ENCODE measurements at regions not wholly inside any gene's neighbourhood (a gene's known extent, or its start where the extent isn't known, plus 50 kb on each side); places are given as distances from the start of the nearest gene placed in this dataset.

- no peaks in the 10 kb centered on the region for H3K79me1 ChIP-seq (ENCODE audit: low read depth, low read length)
- no peak overlapping the region for H3K27ac ChIP-seq (replicated peaks; ENCODE audit: low read length)
- no peak overlapping the region for H2BK12ac ChIP-seq (ENCODE audit: low read length)
- H3K9ac ChIP-seq (ENCODE audit: low read depth, low read length, poor library complexity) = no peak overlapping the region
- H2AK5ac ChIP-seq (ENCODE audit: low read depth, low read length) = no peak overlapping the region
- no peak overlapping the region for H3K4ac ChIP-seq (ENCODE audit: low read length)
- no peak overlapping the region for H3K14ac ChIP-seq (ENCODE audit: low read length)
- H3K9me3 ChIP-seq (replicated peaks in 1 of 2; ENCODE audit: control insufficient read depth in 2 of 2, insufficient read depth in 1 of 2, low read depth in 1 of 2, low read length in 2 of 2) = no peaks in the 10 kb centered on the region
- H3K27me3 ChIP-seq (ENCODE audit: control insufficient read depth in 3 of 3, insufficient read depth in 3 of 3, low read depth in 1 of 3, low read length in 3 of 3) = no peaks in the 10 kb centered on the region
- no CpG with 5 or more reads among the region's 1 CpG for WGBS, 2 donors (ENCODE audit: extremely low coverage in 2 of 2, insufficient read length in 2 of 2, insufficient replicate concordance in 1 of 2)
- no peak overlapping the region for H3K4me2 ChIP-seq (ENCODE audit: insufficient read depth, low read length, poor library complexity, severe bottlenecking)
- H3K18ac ChIP-seq (ENCODE audit: low read length) = no peak overlapping the region
- no peak overlapping the region for H3K4me3 ChIP-seq (ENCODE audit: low read length in 2 of 2)
- H4K91ac ChIP-seq (ENCODE audit: low read depth, low read length, poor library complexity) = no peak overlapping the region
- H2BK5ac ChIP-seq (ENCODE audit: low read length) = no peak overlapping the region
- H3K36me3 ChIP-seq (replicated peaks in 1 of 2; ENCODE audit: control insufficient read depth in 2 of 2, insufficient read depth in 2 of 2, low read length in 2 of 2) = no peaks in the 10 kb centered on the region
- no peak overlapping the region for H4K8ac ChIP-seq (ENCODE audit: low read depth, low read length)
- H2BK15ac ChIP-seq (ENCODE audit: low read length) = no peak overlapping the region
- no peak for DNase-seq (ENCODE audit: low spot score)
- H3K4me1 ChIP-seq (ENCODE audit: control insufficient read depth in 2 of 2, insufficient read depth in 1 of 2, low read depth in 1 of 2, low read length in 2 of 2) = no peaks in the 10 kb centered on the region
- no peak overlapping the region for H3K23ac ChIP-seq (ENCODE audit: low read depth, low read length, poor library complexity)
- no peak overlapping the region for H2BK120ac ChIP-seq (ENCODE audit: low read depth, low read length)
- no peak overlapping the region for H2AFZ ChIP-seq (ENCODE audit: low read length)
Measured at GRCh38 chr2:41026613-41027012, 574.7 kb upstream of the SLC8A1 start.

GRCh38 chr2:41027095-41027494 lies 575.2 kb upstream of the SLC8A1 start:
- no peaks in the 10 kb centered on the region for H3K79me1 ChIP-seq (ENCODE audit: low read depth, low read length)

GRCh38 chr2:41031282-41031681 lies 579.4 kb upstream of the SLC8A1 start:
- Histone ChIP-seq H3K36me3 (replicated peaks in 1 of 2; ENCODE audit: control insufficient read depth in 2 of 2, insufficient read depth in 2 of 2, low read length in 2 of 2) (no peaks in the 10 kb centered on the region), H3K4me2 (ENCODE audit: insufficient read depth, low read length, poor library complexity, severe bottlenecking) (no peak overlapping the region), H3K9me3 (replicated peaks in 1 of 2; ENCODE audit: control insufficient read depth in 2 of 2, insufficient read depth in 1 of 2, low read depth in 1 of 2, low read length in 2 of 2) (no peaks in the 10 kb centered on the region), H2BK12ac (ENCODE audit: low read length) (no peak overlapping the region), H2AFZ (ENCODE audit: low read length) (no peak overlapping the region), H3K18ac (ENCODE audit: low read length) (no peak overlapping the region), H2BK120ac (ENCODE audit: low read depth, low read length) (no peak overlapping the region), H3K79me1 (ENCODE audit: low read depth, low read length) (no peaks in the 10 kb centered on the region), H3K9ac (ENCODE audit: low read depth, low read length, poor library complexity) (no peak overlapping the region), H4K8ac (ENCODE audit: low read depth, low read length) (no peak overlapping the region), H2BK5ac (ENCODE audit: low read length) (no peak overlapping the region), H3K27me3 (ENCODE audit: control insufficient read depth in 3 of 3, insufficient read depth in 3 of 3, low read depth in 1 of 3, low read length in 3 of 3) (no peaks in the 10 kb centered on the region), H2BK15ac (ENCODE audit: low read length) (no peak overlapping the region), H3K27ac (replicated peaks; ENCODE audit: low read length) (no peak overlapping the region), H3K4me1 (ENCODE audit: control insufficient read depth in 2 of 2, insufficient read depth in 1 of 2, low read depth in 1 of 2, low read length in 2 of 2) (peaks cover 0 to 2% of the 10 kb centered on the region in 2 donors), H3K4ac (ENCODE audit: low read length) (no peak overlapping the region), H3K4me3 (ENCODE audit: low read length in 2 of 2) (no peak overlapping the region), H4K91ac (ENCODE audit: low read depth, low read length, poor library complexity) (no peak overlapping the region), H3K23ac (ENCODE audit: low read depth, low read length, poor library complexity) (no peak overlapping the region), H2AK5ac (ENCODE audit: low read depth, low read length) (no peak overlapping the region), H3K14ac (ENCODE audit: low read length) (no peak overlapping the region)
- no peak for DNase-seq (ENCODE audit: low spot score)

More at GRCh38 chr2:41027095-41027494, 575.2 kb upstream of the SLC8A1 start:
- Histone ChIP-seq H3K14ac (ENCODE audit: low read length) (no peak overlapping the region), H3K4me3 (ENCODE audit: low read length in 2 of 2) (no peak overlapping the region), H2BK15ac (ENCODE audit: low read length) (no peak overlapping the region), H3K4ac (ENCODE audit: low read length) (no peak overlapping the region), H3K9me3 (replicated peaks in 1 of 2; ENCODE audit: control insufficient read depth in 2 of 2, insufficient read depth in 1 of 2, low read depth in 1 of 2, low read length in 2 of 2) (no peaks in the 10 kb centered on the region), H3K9ac (ENCODE audit: low read depth, low read length, poor library complexity) (no peak overlapping the region), H2AK5ac (ENCODE audit: low read depth, low read length) (no peak overlapping the region), H3K27me3 (ENCODE audit: control insufficient read depth in 3 of 3, insufficient read depth in 3 of 3, low read depth in 1 of 3, low read length in 3 of 3) (no peaks in the 10 kb centered on the region), H2AFZ (ENCODE audit: low read length) (no peak overlapping the region), H2BK120ac (ENCODE audit: low read depth, low read length) (no peak overlapping the region), H3K23ac (ENCODE audit: low read depth, low read length, poor library complexity) (no peak overlapping the region), H3K36me3 (replicated peaks in 1 of 2; ENCODE audit: control insufficient read depth in 2 of 2, insufficient read depth in 2 of 2, low read length in 2 of 2) (no peaks in the 10 kb centered on the region), H3K18ac (ENCODE audit: low read length) (no peak overlapping the region), H3K27ac (replicated peaks; ENCODE audit: low read length) (no peak overlapping the region), H3K4me2 (ENCODE audit: insufficient read depth, low read length, poor library complexity, severe bottlenecking) (no peak overlapping the region), H3K4me1 (ENCODE audit: control insufficient read depth in 2 of 2, insufficient read depth in 1 of 2, low read depth in 1 of 2, low read length in 2 of 2) (no peaks in the 10 kb centered on the region), H4K8ac (ENCODE audit: low read depth, low read length) (no peak overlapping the region), H2BK12ac (ENCODE audit: low read length) (no peak overlapping the region), H2BK5ac (ENCODE audit: low read length) (no peak overlapping the region), H4K91ac (ENCODE audit: low read depth, low read length, poor library complexity) (no peak overlapping the region)
- no peak for DNase-seq (ENCODE audit: low spot score)
- no CpG with 5 or more reads among the region's 3 CpGs for WGBS, 2 donors (ENCODE audit: extremely low coverage in 2 of 2, insufficient read length in 2 of 2, insufficient replicate concordance in 1 of 2)

GRCh38 chr2:41032715-41033114 lies 580.8 kb upstream of the SLC8A1 start:
- WGBS, 2 donors (ENCODE audit: extremely low coverage in 2 of 2, insufficient read length in 2 of 2, insufficient replicate concordance in 1 of 2) = no CpG with 5 or more reads among the region's 4 CpGs
- H2BK15ac ChIP-seq (ENCODE audit: low read length) = no peak overlapping the region
- H2AK5ac ChIP-seq (ENCODE audit: low read depth, low read length) = no peak overlapping the region
- no peak overlapping the region for H3K14ac ChIP-seq (ENCODE audit: low read length)
- no peaks in the 10 kb centered on the region for H3K9me3 ChIP-seq (replicated peaks in 1 of 2; ENCODE audit: control insufficient read depth in 2 of 2, insufficient read depth in 1 of 2, low read depth in 1 of 2, low read length in 2 of 2)
- no peak overlapping the region for H4K91ac ChIP-seq (ENCODE audit: low read depth, low read length, poor library complexity)
- H2BK120ac ChIP-seq (ENCODE audit: low read depth, low read length) = no peak overlapping the region
- H3K23ac ChIP-seq (ENCODE audit: low read depth, low read length, poor library complexity) = no peak overlapping the region
- no peak for DNase-seq (ENCODE audit: low spot score)
- H3K4me3 ChIP-seq (ENCODE audit: low read length in 2 of 2) = no peak overlapping the region
- H4K8ac ChIP-seq (ENCODE audit: low read depth, low read length) = no peak overlapping the region
- H3K79me1 ChIP-seq (ENCODE audit: low read depth, low read length) = no peaks in the 10 kb centered on the region
- no peak overlapping the region for H3K4me2 ChIP-seq (ENCODE audit: insufficient read depth, low read length, poor library complexity, severe bottlenecking)
- H3K27me3 ChIP-seq (ENCODE audit: control insufficient read depth in 3 of 3, insufficient read depth in 3 of 3, low read depth in 1 of 3, low read length in 3 of 3) = no peaks in the 10 kb centered on the region
- H2AFZ ChIP-seq (ENCODE audit: low read length) = no peak overlapping the region
- H2BK12ac ChIP-seq (ENCODE audit: low read length) = no peak overlapping the region
- no peak overlapping the region for H3K27ac ChIP-seq (replicated peaks; ENCODE audit: low read length)
- H3K9ac ChIP-seq (ENCODE audit: low read depth, low read length, poor library complexity) = no peak overlapping the region
- H3K18ac ChIP-seq (ENCODE audit: low read length) = no peak overlapping the region
- peaks cover 0 to 2% of the 10 kb centered on the region in 2 donors for H3K4me1 ChIP-seq (ENCODE audit: control insufficient read depth in 2 of 2, insufficient read depth in 1 of 2, low read depth in 1 of 2, low read length in 2 of 2)
- H3K4ac ChIP-seq (ENCODE audit: low read length) = no peak overlapping the region
- H2BK5ac ChIP-seq (ENCODE audit: low read length) = no peak overlapping the region
- no peaks in the 10 kb centered on the region for H3K36me3 ChIP-seq (replicated peaks in 1 of 2; ENCODE audit: control insufficient read depth in 2 of 2, insufficient read depth in 2 of 2, low read length in 2 of 2)
